Heart left ventricle (tissue), 16 donors: ENCODE measurements at regions not wholly inside any gene's neighbourhood (a gene's known extent, or its start where the extent isn't known, plus 50 kb on each side); places are given as distances from the start of the nearest gene placed in this dataset.
A peak's percentile ranks its signal among the peaks of the same experiment; 100 is the strongest.

Source experiments
- ATAC-seq, 4 donors: fragments of 200-7000 bp; cut with Tn5 transposase; one replicate each; pipeline ENCODE4 v1.9.1; 2020 to 2022; ENCODE audit warnings: moderate library complexity in 4 of 4, mild to moderate bottlenecking in 3 of 4, moderate number of reproducible peaks in 1 of 4
- DNase-seq, 5 donors: peaks; one replicate each; pipeline ENCODE4 v3.0.0-alpha.2; 2020
- H3K27ac ChIP-seq, 12 donors: fragments of 200-600 bp; sonication (generic) in 4 of 12; one replicate each; pipeline versions ENCODE4 v1.5.0 to v1.8.0; 2016 to 2022; ENCODE audit warnings: mild to moderate bottlenecking in 2 of 12
- H3K27me3 ChIP-seq, 9 donors: fragments of 200-600 bp; sonication (generic) in 2 of 9; one replicate each; pipeline versions ENCODE4 v1.5.1 to v1.8.0; 2016 to 2022; ENCODE audit warnings: mild to moderate bottlenecking in 3 of 9
- H3K36me3 ChIP-seq, 9 donors: fragments of 200-600 bp; sonication (generic) in 2 of 9; one replicate each; pipeline versions ENCODE4 v1.5.0 to v1.8.0; 2018 to 2022; ENCODE audit warnings: mild to moderate bottlenecking in 2 of 9
- H3K4me1 ChIP-seq, 12 donors: fragments of 200-600 bp; sonication (generic) in 4 of 12; one replicate each; pipeline versions ENCODE4 v1.5.0 to v1.8.0; 2016 to 2022; ENCODE audit warnings: mild to moderate bottlenecking in 3 of 12
- H3K4me3 ChIP-seq, 12 donors: fragments of 200-600 bp; sonication (generic) in 4 of 12; one replicate each; pipeline versions ENCODE4 v1.5.0 to v1.8.0; 2017 to 2022; ENCODE audit warnings: mild to moderate bottlenecking in 9 of 12, moderate library complexity in 4 of 12
- H3K9me3 ChIP-seq, 12 donors: fragments of 200-600 bp; sonication (generic) in 4 of 12; one replicate each; pipeline versions ENCODE4 v1.5.0 to v1.8.0; 2016 to 2022; ENCODE audit warnings: mild to moderate bottlenecking in 1 of 12
- POLR2A ChIP-seq, 2 donors: fragments of 450-650 bp; IDR thresholded peaks; one replicate each; pipeline ENCODE4 v1.6.1; 2017; ENCODE audit warnings: antibody characterized with exemption in 2 of 2, mild to moderate bottlenecking in 2 of 2, moderate library complexity in 2 of 2
- WGBS, 4 donors: extraction: QIAGEN DNeasy Blood & Tissue Kit in 2 of 4; methylation state at CpG; one replicate each; pipeline versions ENCODE4 v1.1.5 to v1.1.7; 2013 to 2018; 5-methylcytosine and 5-hydroxymethylcytosine counted together
- intact Hi-C, 10 donors: fragments of 100-400 bp; cut with DNase I; formaldehyde crosslinking; loops; one replicate each; pipeline versions ENCODE4 v1.11.1 to v1.14.2; 2022
- TF ChIP-seq, protein P1 (sequence below), 12 donors: fragments of 200-600 bp; sonication (generic) in 4 of 12; IDR thresholded peaks; one replicate each; pipeline versions ENCODE4 v1.5.0 to v1.8.0; 2018 to 2022; ENCODE audit warnings: antibody characterized with exemption in 12 of 12, mild to moderate bottlenecking in 5 of 12
- donor health status: ischemic (EF 13 %, LVEDD 7.1; RV severe dilation, severe dysfunction).
- donor health status: healthy with polysubstance abuse.
- donor health status: DM: no; HTN: yes; CAD: no.
- donor health status: DM: no; HTN: no; CAD: no.
- donor health status: ischemic (EF 25% LVEDD 6.9; RV normal size, moderate dysfunction).
- donor health status: ischemic (EF 25% LVEDD 5.7; RV mildly dilated, moderate dysfunction).
- donor health status: healthy.
- donor health status: DM: yes; HTN: yes; CAD: no.
- donor health status: ischemic (EF 35%, LVEDD 5.7; RV mildly dilated, moderate dysfunction).
- donor health status: nonischemic (EF 11% LVEDD 7.7; RV severe dilation, severe dysfunction).
- donor health status: DM: yes; HTN: yes; CAD: no.
- donor health status: PGD.
- donor health status: ischemic (EF 29% LVEDD 5.4; RV normal size, mild dysfunction).
- donor health status: nonischemic (EF 23%, LVEDD 6.1; RV moderate dilation, normal function).

DNA sequence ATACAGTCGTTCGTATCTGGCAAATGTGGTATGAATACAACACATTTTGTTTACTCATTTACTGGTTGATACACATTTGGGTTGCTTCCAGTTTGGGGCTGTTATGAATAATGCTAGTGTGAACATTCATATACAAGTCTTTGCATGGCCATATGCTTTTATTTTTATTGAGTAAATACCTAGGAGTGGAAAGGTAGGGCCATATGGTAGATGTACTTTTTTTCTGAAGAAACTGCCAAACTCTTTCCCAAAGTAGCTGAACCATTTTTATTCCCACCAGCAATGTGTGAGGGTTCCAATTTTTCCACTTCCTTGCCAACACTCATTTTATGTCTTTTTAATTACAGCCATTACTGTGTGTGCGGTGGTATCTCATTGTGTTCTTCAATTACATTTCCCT, 496.2 kb upstream of the NRXN1 start:
- intact Hi-C loops = no loop called here
- 80 to 91% (median 88%) methylated on average over 3 of the region's 3 CpGs for WGBS, 4 donors
- no peaks in the 10 kb centered on the region for H3K36me3 ChIP-seq
- no peak for ATAC-seq
- H3K4me3 ChIP-seq = no peak overlapping the region
- no peak for DNase-seq
- H3K27ac ChIP-seq = no peak overlapping the region
- H3K27me3 ChIP-seq = no peaks in the 10 kb centered on the region
- H3K9me3 ChIP-seq = peaks cover 0 to 36% (median 2%) of the 10 kb centered on the region in 12 donors
- no peaks in the 10 kb centered on the region for H3K4me1 ChIP-seq
- TF ChIP-seq, protein P1, sequence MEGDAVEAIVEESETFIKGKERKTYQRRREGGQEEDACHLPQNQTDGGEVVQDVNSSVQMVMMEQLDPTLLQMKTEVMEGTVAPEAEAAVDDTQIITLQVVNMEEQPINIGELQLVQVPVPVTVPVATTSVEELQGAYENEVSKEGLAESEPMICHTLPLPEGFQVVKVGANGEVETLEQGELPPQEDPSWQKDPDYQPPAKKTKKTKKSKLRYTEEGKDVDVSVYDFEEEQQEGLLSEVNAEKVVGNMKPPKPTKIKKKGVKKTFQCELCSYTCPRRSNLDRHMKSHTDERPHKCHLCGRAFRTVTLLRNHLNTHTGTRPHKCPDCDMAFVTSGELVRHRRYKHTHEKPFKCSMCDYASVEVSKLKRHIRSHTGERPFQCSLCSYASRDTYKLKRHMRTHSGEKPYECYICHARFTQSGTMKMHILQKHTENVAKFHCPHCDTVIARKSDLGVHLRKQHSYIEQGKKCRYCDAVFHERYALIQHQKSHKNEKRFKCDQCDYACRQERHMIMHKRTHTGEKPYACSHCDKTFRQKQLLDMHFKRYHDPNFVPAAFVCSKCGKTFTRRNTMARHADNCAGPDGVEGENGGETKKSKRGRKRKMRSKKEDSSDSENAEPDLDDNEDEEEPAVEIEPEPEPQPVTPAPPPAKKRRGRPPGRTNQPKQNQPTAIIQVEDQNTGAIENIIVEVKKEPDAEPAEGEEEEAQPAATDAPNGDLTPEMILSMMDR (IDR thresholded peaks at IDR 0.05) = no peak
- TF ChIP-seq POLR2A (IDR thresholded peaks at IDR 0.05) = no peak

DNA sequence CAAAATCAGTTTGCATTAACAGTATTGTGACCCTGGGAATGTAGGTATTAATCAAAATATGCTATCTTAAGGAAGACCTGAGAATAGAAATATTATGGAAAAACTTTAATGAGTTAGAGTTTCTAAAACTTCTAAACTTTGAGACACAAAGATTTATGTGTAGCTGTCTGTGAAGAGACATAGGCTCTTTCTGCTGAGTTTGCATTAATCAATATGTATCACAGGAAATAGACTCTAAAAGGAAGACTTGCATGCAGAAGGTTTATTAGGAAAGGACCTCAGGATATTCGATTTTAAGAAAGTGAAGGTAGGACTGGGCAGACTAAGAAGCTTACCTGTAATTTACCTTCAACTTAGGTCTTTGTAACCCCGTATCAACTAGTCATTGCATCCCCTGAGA, 494.8 kb upstream of the NRXN1 start:
- no peak overlapping the region for H3K27ac ChIP-seq
- 78 to 83% (median 80%) methylated on average over 2 of the region's 2 CpGs for WGBS, 4 donors
- no peaks in the 10 kb centered on the region for H3K36me3 ChIP-seq
- TF ChIP-seq, protein P1 (IDR thresholded peaks at IDR 0.05) = no peak
- H3K27me3 ChIP-seq = no peaks in the 10 kb centered on the region
- intact Hi-C loops = no loop called here
- ATAC-seq (no peak), DNase-seq (no peak)
- no peaks in the 10 kb centered on the region for H3K4me1 ChIP-seq
- peaks cover 0 to 22% (median 0%) of the 10 kb centered on the region in 12 donors for H3K9me3 ChIP-seq
- H3K4me3 ChIP-seq = no peak overlapping the region

DNA sequence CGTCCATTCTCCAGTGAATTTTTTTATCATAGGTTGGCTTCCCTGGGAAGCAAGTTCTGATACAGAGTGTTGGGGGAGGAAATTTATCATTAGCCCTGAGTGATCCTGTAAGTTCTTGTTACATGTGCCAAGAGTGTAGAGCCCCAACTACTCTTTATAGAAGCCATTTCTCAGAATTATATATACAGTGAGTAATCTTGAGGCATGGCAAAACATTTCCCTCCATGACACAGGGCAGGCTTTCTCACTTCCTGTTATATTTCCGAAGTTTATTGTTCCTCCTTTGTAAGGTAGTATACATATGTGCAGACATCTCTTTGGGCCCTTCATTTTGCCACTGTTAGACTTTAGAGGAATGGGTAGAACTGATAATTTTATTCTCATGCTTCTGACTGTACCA, 484.7 kb upstream of the NRXN1 start:
- no peaks in the 10 kb centered on the region for H3K36me3 ChIP-seq
- intact Hi-C loops = no loop called here
- WGBS, 4 donors = 57 to 68% (median 66%) methylated on average over 2 of the region's 2 CpGs
- H3K27ac ChIP-seq = no peak overlapping the region
- ATAC-seq = no peak
- DNase-seq = no peak
- no peak for TF ChIP-seq POLR2A (IDR thresholded peaks at IDR 0.05)
- TF ChIP-seq, protein P1 (IDR thresholded peaks at IDR 0.05) = no peak
- no peak overlapping the region for H3K4me3 ChIP-seq
- H3K9me3 ChIP-seq = no peaks in the 10 kb centered on the region
- no peaks in the 10 kb centered on the region for H3K4me1 ChIP-seq
- no peaks in the 10 kb centered on the region for H3K27me3 ChIP-seq

DNA sequence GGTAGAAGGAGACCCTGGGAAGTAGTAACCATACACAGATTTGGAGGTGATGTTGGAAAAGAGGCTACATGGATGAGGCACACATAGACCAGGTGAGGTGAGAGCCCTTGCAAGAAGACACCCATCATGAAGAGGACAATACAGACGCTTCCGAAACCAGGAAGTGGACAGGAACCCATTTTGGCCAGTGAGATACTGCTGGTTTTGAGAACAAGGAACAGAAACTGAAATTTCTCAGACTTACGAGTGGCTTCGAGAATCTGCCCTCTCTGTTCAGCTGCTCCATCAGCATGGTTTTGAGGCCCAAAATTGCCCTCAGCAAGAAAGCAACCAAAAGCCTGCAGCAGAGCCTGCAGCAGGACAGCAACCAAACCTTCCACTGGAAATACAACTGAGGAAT, 479.1 kb upstream of the NRXN1 start:
- Histone ChIP-seq H3K27me3 (no peaks in the 10 kb centered on the region), H3K9me3 (peaks cover 0 to 4% (median 0%) of the 10 kb centered on the region in 12 donors), H3K27ac (no peak overlapping the region), H3K4me3 (no peak overlapping the region), H3K4me1 (no peaks in the 10 kb centered on the region), H3K36me3 (no peaks in the 10 kb centered on the region)
- 63 to 91% (median 81%) methylated on average over 4 of the region's 4 CpGs for WGBS, 4 donors
- TF ChIP-seq, protein P1 (IDR thresholded peaks at IDR 0.05) = no peak
- TF ChIP-seq POLR2A (IDR thresholded peaks at IDR 0.05) = no peak
- no peak for DNase-seq
- peak in 1 of 4 donors; percentile 26 for ATAC-seq
- intact Hi-C loops = no loop called here
